ENCODE measurements at regions not wholly inside any gene's neighbourhood (a gene's known extent, or its start where the extent isn't known, plus 50 kb on each side); places are given as distances from the start of the nearest gene placed in this dataset.

DNA sequence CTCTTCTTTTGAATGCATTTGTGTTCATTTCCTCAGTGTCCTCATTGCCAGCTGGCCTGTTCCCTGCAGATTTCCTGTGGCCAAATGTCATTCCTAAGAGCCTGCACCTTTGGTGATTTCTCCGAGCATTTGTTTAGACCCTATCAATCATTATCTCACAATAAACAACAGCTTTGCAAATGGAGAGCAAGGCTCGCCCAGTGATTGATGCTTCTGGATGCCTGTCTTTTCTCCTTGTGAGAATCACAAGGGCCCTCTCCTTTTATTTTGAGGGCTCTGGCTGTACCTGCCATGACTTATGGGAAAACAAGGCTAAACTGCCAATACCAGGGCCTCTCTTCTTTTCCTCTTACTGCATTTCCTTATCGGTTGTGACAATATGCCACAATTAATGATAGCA is 1454.4 kb upstream of the CELF4 start:
- Histone ChIP-seq H3K9me2 (ENCODE audit: low read depth, low read length) (no peaks in the 10 kb centered on the region), H3K79me2 (ENCODE audit: insufficient read depth, low read length) (no peaks in the 10 kb centered on the region), H3K9ac (ENCODE audit: low read length) (no peak overlapping the region), H3F3A (ENCODE audit: insufficient read depth, low read length) (no peaks in the 10 kb centered on the region), H3K4me3 (ENCODE audit: low read depth, low read length, poor library complexity, severe bottlenecking) (no peak overlapping the region), H3K4me2 (ENCODE audit: low read length) (no peak overlapping the region), H3K27ac (ENCODE audit: low read depth, low read length, poor library complexity, severe bottlenecking) (no peak overlapping the region), H4K20me1 (ENCODE audit: insufficient read depth, low read length) (no peaks in the 10 kb centered on the region), H2AFZ (ENCODE audit: low read length) (no peak overlapping the region), H3K36me3 (ENCODE audit: insufficient read depth, low read length) (no peaks in the 10 kb centered on the region), H3K4me1 (ENCODE audit: insufficient read depth, low read length, severe bottlenecking) (no peaks in the 10 kb centered on the region), H3K27me3 (ENCODE audit: insufficient read depth, low read length) (no peaks in the 10 kb centered on the region), H3K9me3 (ENCODE audit: low read length) (no peaks in the 10 kb centered on the region)
- TF ChIP-seq, protein P1, sequence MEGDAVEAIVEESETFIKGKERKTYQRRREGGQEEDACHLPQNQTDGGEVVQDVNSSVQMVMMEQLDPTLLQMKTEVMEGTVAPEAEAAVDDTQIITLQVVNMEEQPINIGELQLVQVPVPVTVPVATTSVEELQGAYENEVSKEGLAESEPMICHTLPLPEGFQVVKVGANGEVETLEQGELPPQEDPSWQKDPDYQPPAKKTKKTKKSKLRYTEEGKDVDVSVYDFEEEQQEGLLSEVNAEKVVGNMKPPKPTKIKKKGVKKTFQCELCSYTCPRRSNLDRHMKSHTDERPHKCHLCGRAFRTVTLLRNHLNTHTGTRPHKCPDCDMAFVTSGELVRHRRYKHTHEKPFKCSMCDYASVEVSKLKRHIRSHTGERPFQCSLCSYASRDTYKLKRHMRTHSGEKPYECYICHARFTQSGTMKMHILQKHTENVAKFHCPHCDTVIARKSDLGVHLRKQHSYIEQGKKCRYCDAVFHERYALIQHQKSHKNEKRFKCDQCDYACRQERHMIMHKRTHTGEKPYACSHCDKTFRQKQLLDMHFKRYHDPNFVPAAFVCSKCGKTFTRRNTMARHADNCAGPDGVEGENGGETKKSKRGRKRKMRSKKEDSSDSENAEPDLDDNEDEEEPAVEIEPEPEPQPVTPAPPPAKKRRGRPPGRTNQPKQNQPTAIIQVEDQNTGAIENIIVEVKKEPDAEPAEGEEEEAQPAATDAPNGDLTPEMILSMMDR (IDR thresholded peaks at IDR 0.05; ENCODE audit: low read length) = no peak
- TF ChIP-seq EZH2 (IDR thresholded peaks at IDR 0.05; ENCODE audit: borderline replicate concordance, low read length) = no peak

DNA sequence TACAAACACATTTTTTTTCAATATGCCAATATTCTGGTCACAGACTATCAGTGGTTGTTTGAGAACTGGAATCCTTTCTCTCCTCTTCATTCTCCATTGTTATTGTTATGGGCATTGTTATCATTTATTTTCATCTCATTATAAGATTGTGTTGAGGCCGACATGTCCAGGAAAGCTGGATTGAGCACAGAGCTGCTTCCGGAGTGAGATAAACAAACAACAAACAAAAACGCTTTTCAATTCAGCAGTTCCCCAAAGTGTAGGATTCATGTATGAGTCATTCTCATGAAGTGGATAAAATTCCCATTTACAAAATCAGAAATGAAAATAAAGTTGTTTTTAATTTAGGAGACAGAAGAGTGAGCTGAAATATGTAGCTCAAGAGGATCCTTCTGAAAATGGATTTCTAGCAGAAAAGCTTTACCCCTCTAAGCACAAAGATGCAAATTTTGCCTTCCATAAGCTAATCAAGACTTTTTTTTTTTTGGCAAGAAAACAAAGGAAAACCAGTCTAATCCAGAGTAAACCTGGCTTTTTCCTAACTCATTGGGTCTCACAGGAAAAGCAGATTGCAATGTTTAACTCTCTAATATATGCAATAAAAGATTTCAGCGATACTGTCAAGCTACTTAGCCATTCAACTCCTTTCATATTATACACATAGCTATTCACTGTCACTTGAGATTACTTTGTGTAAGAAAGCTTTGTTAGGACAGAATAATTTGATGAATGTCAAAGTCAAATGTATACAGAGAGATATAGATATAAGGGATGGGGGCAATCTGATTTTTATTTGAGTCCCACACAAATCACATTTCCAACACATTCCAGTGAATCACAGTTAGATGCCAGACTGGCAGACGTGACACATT is 1441.7 kb upstream of the CELF4 start:
- TF ChIP-seq EZH2 (IDR thresholded peaks at IDR 0.05; ENCODE audit: borderline replicate concordance, low read length) = no peak
- TF ChIP-seq, protein P1 (IDR thresholded peaks at IDR 0.05; ENCODE audit: low read length) = no peak
- H3K9me2 ChIP-seq (ENCODE audit: low read depth, low read length) = no peaks in the 10 kb centered on the region
- no peaks in the 10 kb centered on the region for H3K79me2 ChIP-seq (ENCODE audit: insufficient read depth, low read length)

DNA sequence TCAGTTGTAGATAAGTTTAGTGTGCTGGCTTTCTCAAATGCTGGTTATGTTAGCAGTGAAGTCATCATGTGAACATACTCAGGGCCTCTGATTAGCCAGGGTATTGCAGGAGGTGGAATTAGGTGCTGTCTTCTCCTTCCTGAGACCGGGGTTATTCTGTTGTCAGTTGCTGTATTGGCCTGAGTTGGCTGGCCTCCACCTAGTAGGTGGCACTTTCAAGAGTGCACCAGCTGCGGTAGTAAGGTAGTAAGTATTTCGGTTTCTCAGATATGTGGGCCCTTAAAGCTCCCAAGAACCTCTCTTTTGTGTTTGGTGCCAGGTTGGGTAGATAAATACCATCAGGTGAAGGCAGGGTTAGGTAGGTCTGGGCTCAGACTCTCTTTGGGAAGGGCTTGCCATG is 1430.5 kb upstream of the CELF4 start:
- no peaks in the 10 kb centered on the region for H3K4me1 ChIP-seq (ENCODE audit: insufficient read depth, low read length, severe bottlenecking)
- no peak overlapping the region for H3K4me2 ChIP-seq (ENCODE audit: low read length)
- TF ChIP-seq, protein P1 (IDR thresholded peaks at IDR 0.05; ENCODE audit: low read length) = no peak
- no peak for TF ChIP-seq EZH2 (IDR thresholded peaks at IDR 0.05; ENCODE audit: borderline replicate concordance, low read length)
- no peak overlapping the region for H2AFZ ChIP-seq (ENCODE audit: low read length)
- no peaks in the 10 kb centered on the region for H3F3A ChIP-seq (ENCODE audit: insufficient read depth, low read length)
- H3K4me3 ChIP-seq (ENCODE audit: low read depth, low read length, poor library complexity, severe bottlenecking) = no peak overlapping the region
- no peaks in the 10 kb centered on the region for H3K79me2 ChIP-seq (ENCODE audit: insufficient read depth, low read length)
- H3K27ac ChIP-seq (ENCODE audit: low read depth, low read length, poor library complexity, severe bottlenecking) = no peak overlapping the region
- H3K27me3 ChIP-seq (ENCODE audit: insufficient read depth, low read length) = no peaks in the 10 kb centered on the region
- H3K9me3 ChIP-seq (ENCODE audit: low read length) = no peaks in the 10 kb centered on the region
- H4K20me1 ChIP-seq (ENCODE audit: insufficient read depth, low read length) = no peaks in the 10 kb centered on the region
- H3K9ac ChIP-seq (ENCODE audit: low read length) = no peak overlapping the region
- H3K9me2 ChIP-seq (ENCODE audit: low read depth, low read length) = no peaks in the 10 kb centered on the region
- H3K36me3 ChIP-seq (ENCODE audit: insufficient read depth, low read length) = no peaks in the 10 kb centered on the region

More for the DNA sequence above, 1441.7 kb upstream of the CELF4 start:
- H2AFZ ChIP-seq (ENCODE audit: low read length) = no peak overlapping the region
- H3K9ac ChIP-seq (ENCODE audit: low read length) = no peak overlapping the region
- H3F3A ChIP-seq (ENCODE audit: insufficient read depth, low read length) = no peaks in the 10 kb centered on the region
- no peak overlapping the region for H3K4me2 ChIP-seq (ENCODE audit: low read length)
- H3K27ac ChIP-seq (ENCODE audit: low read depth, low read length, poor library complexity, severe bottlenecking) = no peak overlapping the region
- H3K4me1 ChIP-seq (ENCODE audit: insufficient read depth, low read length, severe bottlenecking) = no peaks in the 10 kb centered on the region
- H3K27me3 ChIP-seq (ENCODE audit: insufficient read depth, low read length) = no peaks in the 10 kb centered on the region
- no peaks in the 10 kb centered on the region for H3K36me3 ChIP-seq (ENCODE audit: insufficient read depth, low read length)
- no peaks in the 10 kb centered on the region for H4K20me1 ChIP-seq (ENCODE audit: insufficient read depth, low read length)
- H3K4me3 ChIP-seq (ENCODE audit: low read depth, low read length, poor library complexity, severe bottlenecking) = no peak overlapping the region
- H3K9me3 ChIP-seq (ENCODE audit: low read length) = no peaks in the 10 kb centered on the region
